Activated CD4-positive, alpha-beta T cell treated with anti-CD3 and anti-CD28 coated beads, Interleukin-2, amount 50 U/mL, for 16 hours (primary cell): ENCODE measurements at regions not wholly inside any gene's neighbourhood (a gene's known extent, or its start where the extent isn't known, plus 50 kb on each side); places are given as distances from the start of the nearest gene placed in this dataset.

Experiments
- DNase-seq: peaks from one replicate; pipeline ENCODE4 v3.0.0-alpha.2; 2020

GRCh38 chr7:12785473-12785872, 98.0 kb downstream of the ARL4A start:
- DNase-seq = no peak

GRCh38 chr7:12786494-12786893, 99.1 kb downstream of the ARL4A start:
- DNase-seq = no peak

- DNase-seq = no peak
Measured at GRCh38 chr7:12788171-12788570, 100.7 kb downstream of the ARL4A start.

- peak; percentile 12 for DNase-seq
Measured at GRCh38 chr7:12788591-12788990, 101.2 kb downstream of the ARL4A start.

GRCh38 chr7:12794722-12795302, 107.4 kb downstream of the ARL4A start:
- no peak for DNase-seq

- DNase-seq = peak; percentile 13
Measured at GRCh38 chr7:12796397-12797127, 109.1 kb downstream of the ARL4A start.

GRCh38 chr7:12800486-12800885, 113.1 kb downstream of the ARL4A start:
- DNase-seq = no peak

- no peak for DNase-seq
Measured at GRCh38 chr7:12801107-12801506, 113.7 kb downstream of the ARL4A start.

GRCh38 chr7:12802070-12802469, 114.6 kb downstream of the ARL4A start:
- no peak for DNase-seq

- no peak for DNase-seq
Measured at GRCh38 chr7:12803542-12803941, 116.1 kb downstream of the ARL4A start.

- no peak for DNase-seq
Measured at GRCh38 chr7:12805518-12805928, 118.1 kb downstream of the ARL4A start.

- no peak for DNase-seq
Measured at GRCh38 chr7:12805957-12806356, 118.5 kb downstream of the ARL4A start.

GRCh38 chr7:12809476-12809875, 122.0 kb downstream of the ARL4A start:
- DNase-seq = no peak

GRCh38 chr7:12812111-12812510, 124.7 kb downstream of the ARL4A start:
- DNase-seq = no peak

GRCh38 chr7:12814107-12814506, 126.7 kb downstream of the ARL4A start:
- DNase-seq = no peak

GRCh38 chr7:12814828-12815227, 127.4 kb downstream of the ARL4A start:
- no peak for DNase-seq

GRCh38 chr7:12815426-12815825, 128.0 kb downstream of the ARL4A start:
- no peak for DNase-seq

GRCh38 chr7:12815871-12816270, 128.4 kb downstream of the ARL4A start:
- DNase-seq = no peak

GRCh38 chr7:12820777-12821176, 133.3 kb downstream of the ARL4A start:
- DNase-seq = no peak

GRCh38 chr7:12821746-12822145, 134.3 kb downstream of the ARL4A start:
- DNase-seq = no peak

- no peak for DNase-seq
Measured at GRCh38 chr7:12826079-12826478, 138.6 kb downstream of the ARL4A start.

GRCh38 chr7:12827219-12827821, 139.9 kb downstream of the ARL4A start:
- DNase-seq = no peak

GRCh38 chr7:12827920-12828319, 140.5 kb downstream of the ARL4A start:
- DNase-seq = no peak

- DNase-seq = no peak
Measured at GRCh38 chr7:12831024-12831423, 143.6 kb downstream of the ARL4A start.
